Endothelial cell of umbilical vein (primary cell): ENCODE measurements at regions not wholly inside any gene's neighbourhood (a gene's known extent, or its start where the extent isn't known, plus 50 kb on each side); places are given as distances from the start of the nearest gene placed in this dataset.

Experiments
- BruUV-seq: library from RNA; stranded (reverse); fragments of 400-500 nt; replicated peaks from 2 replicates; lab custom pipeline; 2021; lab: Mats Ljungman, UMichigan
- CTCF ChIA-PET: fragments of 300-600, 350-600 bp; sonication (Branson Sonifier 250); formaldehyde crosslinking; loops from one replicate; lab custom pipeline; 2021; ENCODE audit warnings: antibody characterized with exemption, inconsistent platforms; lab: Charles Lee
- POLR2A ChIA-PET: fragments of 300-600, 350-600 bp; sonication (Branson Sonifier 250); formaldehyde crosslinking; loops from one replicate; lab custom pipeline; 2021; ENCODE audit warnings: antibody characterized with exemption, inconsistent platforms; lab: Charles Lee
- DNase-seq: peaks from one replicate; pipeline ENCODE4 v3.0.0-alpha.2; 2011; ENCODE audit warnings: low read depth, low spot score
- FAIRE-seq: peaks from 2 replicates; lab custom pipeline; 2011; peaks lifted over from hg19 to GRCh38; lab: Jason Lieb, UNC
- H2AFZ ChIP-seq: 2 replicates; pipeline ENCODE4 v1.6.0; 2012; ENCODE audit warnings: low read depth, low read length, control low read depth, inconsistent platforms
- H3K27ac ChIP-seq: 2 replicates; pipeline ENCODE4 v1.5.1; 2011; ENCODE audit warnings: low read depth, mild to moderate bottlenecking, control low read depth, low read length, moderate library complexity; ENCODE audit not compliant: insufficient read depth
- H3K27me3 ChIP-seq, 2 experiments: 2 replicates each; pipeline versions ENCODE4 v1.6.0 to v1.6.1; 2011; ENCODE audit warnings: low read length in 2 of 2, mixed read lengths in 1 of 2; ENCODE audit not compliant: control insufficient read depth in 2 of 2, insufficient read depth in 2 of 2
- H3K36me3 ChIP-seq, 2 experiments: 2 replicates in 1 of 2; 3 replicates in 1 of 2; pipeline ENCODE4 v1.5.1; 2011; ENCODE audit warnings: low read length in 2 of 2, mild to moderate bottlenecking in 1 of 2, moderate library complexity in 1 of 2; ENCODE audit not compliant: control insufficient read depth in 2 of 2, insufficient read depth in 2 of 2; ENCODE audit errors: extremely low read depth in 1 of 2
- H3K4me1 ChIP-seq: 3 replicates; pipeline ENCODE4 v1.5.1; 2011; ENCODE audit warnings: mild to moderate bottlenecking, low read length; ENCODE audit not compliant: control insufficient read depth, insufficient read depth; ENCODE audit errors: extremely low read depth
- H3K4me2 ChIP-seq: 2 replicates; pipeline ENCODE4 v1.6.1; 2011; ENCODE audit warnings: low read length, control low read depth, mixed read lengths; ENCODE audit not compliant: insufficient read depth
- H3K4me3 ChIP-seq, 3 experiments: fragments of 200-600 bp in 1 of 3; sonication (generic), shearing (Covaris generic) in 1 of 3; replicated peaks in 1 of 3; 2 replicates each; pipeline ENCODE4 v1.5.1; 2011 to 2016; ENCODE audit warnings: control low read depth in 3 of 3, low read length in 3 of 3, mild to moderate bottlenecking in 2 of 3, inconsistent platforms in 1 of 3, low read depth in 1 of 3, moderate library complexity in 1 of 3; ENCODE audit not compliant: insufficient read depth in 1 of 3
- H3K79me2 ChIP-seq: 2 replicates; pipeline ENCODE4 v1.6.0; 2012; ENCODE audit warnings: low read length, inconsistent platforms; ENCODE audit not compliant: control insufficient read depth, insufficient read depth
- H3K9ac ChIP-seq: replicated peaks from 2 replicates; pipeline ENCODE3; 2011; ENCODE audit warnings: low read length, control low read depth; ENCODE audit not compliant: insufficient read depth; ENCODE audit errors: extremely low read depth
- H3K9me1 ChIP-seq: replicated peaks from 3 replicates; pipeline ENCODE4 v1.6.0; 2011; ENCODE audit warnings: mild to moderate bottlenecking, low read length; ENCODE audit not compliant: control insufficient read depth, insufficient read depth; ENCODE audit errors: extremely low read depth
- H3K9me3 ChIP-seq: replicated peaks from 2 replicates; pipeline ENCODE4 v1.5.1; 2012; ENCODE audit warnings: low read length, inconsistent platforms; ENCODE audit not compliant: control insufficient read depth, insufficient read depth
- H4K20me1 ChIP-seq: replicated peaks from 2 replicates; pipeline ENCODE3; 2011; ENCODE audit warnings: mild to moderate bottlenecking, low read length; ENCODE audit not compliant: control insufficient read depth, insufficient read depth; ENCODE audit errors: extremely low read depth
- CTCF ChIP-seq, 2 donors: IDR thresholded peaks; 1 replicate in 1 of 2; 2 replicates in 1 of 2; pipeline ENCODE4 v1.5.1; 2011; ENCODE audit warnings: low read length in 2 of 2, mild to moderate bottlenecking in 2 of 2, moderate library complexity in 2 of 2, control low read depth in 1 of 2, inconsistent platforms in 1 of 2, low read depth in 1 of 2; ENCODE audit not compliant: insufficient read depth in 1 of 2; ENCODE audit errors: extremely low read depth in 1 of 2
- EZH2 ChIP-seq: IDR thresholded peaks from 2 replicates; pipeline ENCODE4 v1.6.1; 2012; ENCODE audit warnings: borderline replicate concordance, low read depth, mild to moderate bottlenecking, moderate library complexity, low read length, inconsistent platforms; ENCODE audit not compliant: severe bottlenecking
- FOS ChIP-seq: IDR thresholded peaks from 2 replicates; pipeline ENCODE4 v1.6.1; 2011; ENCODE audit warnings: mild to moderate bottlenecking, low read length, moderate library complexity, borderline replicate concordance; ENCODE audit not compliant: insufficient read depth
- GATA2 ChIP-seq: IDR thresholded peaks from 2 replicates; pipeline ENCODE4 v1.7.0; 2011; ENCODE audit warnings: low read depth, mild to moderate bottlenecking, moderate library complexity, mixed read lengths, low read length; ENCODE audit not compliant: insufficient read length, insufficient read depth
- JUN ChIP-seq: IDR thresholded peaks from 2 replicates; pipeline ENCODE4 v1.6.1; 2011; ENCODE audit warnings: borderline replicate concordance, low read depth; ENCODE audit not compliant: insufficient read length, insufficient read depth
- MAX ChIP-seq: IDR thresholded peaks from 2 replicates; pipeline ENCODE4 v1.6.1; 2011; ENCODE audit not compliant: insufficient read depth, insufficient read length
- MYC ChIP-seq: IDR thresholded peaks from one replicate; pipeline ENCODE4 v1.6.1; 2011; ENCODE audit warnings: mild to moderate bottlenecking, low read depth, low read length
- POLR2A ChIP-seq: IDR thresholded peaks from 2 replicates; pipeline ENCODE4 v1.6.1; 2012; ENCODE audit warnings: low read depth, mild to moderate bottlenecking, control low read depth, low read length
- POLR2AphosphoS5 ChIP-seq: IDR thresholded peaks from 2 replicates; pipeline ENCODE4 v1.6.1; 2012; ENCODE audit warnings: low read depth, mild to moderate bottlenecking, control low read depth, low read length, moderate library complexity; ENCODE audit not compliant: insufficient read depth
- dilution Hi-C: fragments of 300-500 bp; cut with MboI; formaldehyde crosslinking; loops from one replicate; pipeline ENCODE4 v1.15.0; 2019; ENCODE audit warnings: low sequenced_read_pairs; ENCODE audit not compliant: extremely low pct_ligation_motif_present
- intact Hi-C: fragments of 100-400 bp; cut with micrococcal nuclease; formaldehyde crosslinking; loops from one replicate; pipeline ENCODE4 v1.10.0; 2022

- BruUV-seq: no TSS peak
- H3K9me3 ChIP-seq: no peaks in the 10 kb centered on the region
- TF ChIP-seq POLR2AphosphoS5 (no peak), JUN (no peak), GATA2 (no peak), CTCF (IDR thresholded peaks at IDR 0.05; ENCODE audit: extremely low read depth in 1 of 2, insufficient read depth in 1 of 2, low read depth in 1 of 2, low read length in 2 of 2) (no peak), MAX (no peak), MYC (no peak), POLR2A (no peak), EZH2 (no peak), FOS (no peak)
- POLR2A ChIA-PET: no interaction called here
- no peak overlapping the region for H2AFZ ChIP-seq
- H3K4me3 ChIP-seq: no peak overlapping the region
- H3K27ac ChIP-seq: no peak overlapping the region
- no peaks in the 10 kb centered on the region for H3K79me2 ChIP-seq
- H3K27me3 ChIP-seq: no peaks in the 10 kb centered on the region
- H3K4me1 ChIP-seq: no peaks in the 10 kb centered on the region
- no peak for DNase-seq
- H3K9ac ChIP-seq: no peak overlapping the region
- intact Hi-C loops: no loop called here
- H4K20me1 ChIP-seq: peaks cover 5% of the 10 kb centered on the region
- CTCF ChIA-PET: interaction anchor here (1.2 kb wide), 1 partner anchor 20 kb away, joined by 3 read pairs; no protein-coding TSS in a partner anchor
- H3K9me1 ChIP-seq: no peaks in the 10 kb centered on the region
- no peak overlapping the region for H3K4me2 ChIP-seq
- peaks cover 0 to 5% of the 10 kb centered on the region in 2 experiments for H3K36me3 ChIP-seq
- FAIRE-seq: no peak
- dilution Hi-C loops: no loop called here
Observed at GRCh38 chr6:144594585-144594984, 309.4 kb downstream of the UTRN start.
